Adrenal gland (tissue), 9 donors: ENCODE measurements at regions not wholly inside any gene's neighbourhood (a gene's known extent, or its start where the extent isn't known, plus 50 kb on each side); places are given as distances from the start of the nearest gene placed in this dataset.
A peak's percentile ranks its signal among the peaks of the same experiment; 100 is the strongest.

ENCODE experiments used
- DNase-seq, 7 donors: peaks; one replicate each; pipeline ENCODE4 v3.0.0-alpha.2; 2019 to 2020
- H3K27ac ChIP-seq, 5 donors: fragments of 200-600 bp; sonication (generic) in 4 of 5; 1 replicate in 3 of 5; 2 replicates in 2 of 5; pipeline versions ENCODE4 v1.5.1 to v1.8.0; 2016 to 2020; ENCODE audit warnings: mild to moderate bottlenecking in 1 of 5
- H3K27me3 ChIP-seq: fragments of 200-600 bp; 2 replicates; pipeline ENCODE4 v1.8.0; 2021
- H3K36me3 ChIP-seq, 2 donors: fragments of 200-600 bp; replicated peaks in 1 of 2; 1 replicate in 1 of 2; 2 replicates in 1 of 2; pipeline versions ENCODE4 v1.5.1 to v1.8.0; 2018 to 2022
- H3K4me1 ChIP-seq, 2 donors: fragments of 200-600 bp; replicated peaks in 1 of 2; 1 replicate in 1 of 2; 2 replicates in 1 of 2; pipeline versions ENCODE4 v1.5.1 to v1.8.0; 2018 to 2021
- H3K4me3 ChIP-seq, 4 donors: fragments of 200-600 bp; sonication (generic) in 3 of 4; one replicate each; pipeline ENCODE4 v1.5.1; 2016 to 2018
- H3K9me3 ChIP-seq, 3 donors: fragments of 200-600 bp; sonication (generic) in 1 of 3; replicated peaks in 1 of 3; 1 replicate in 2 of 3; 2 replicates in 1 of 3; pipeline versions ENCODE4 v1.5.1 to v1.8.0; 2016 to 2021
- POLR2A ChIP-seq, 2 donors: fragments of 450-650 bp; IDR thresholded peaks; one replicate each; pipeline ENCODE4 v1.6.1; 2017; ENCODE audit warnings: antibody characterized with exemption in 2 of 2, mild to moderate bottlenecking in 2 of 2, moderate library complexity in 1 of 2
- WGBS, 4 donors: extraction: QIAGEN DNeasy Blood & Tissue Kit in 2 of 4; methylation state at CpG; one replicate each; pipeline versions ENCODE4 v1.1.5 to v1.1.7; 2013 to 2017; 5-methylcytosine and 5-hydroxymethylcytosine counted together
- intact Hi-C, 2 donors: fragments of 100-400 bp; cut with DNase I; formaldehyde crosslinking; loops; one replicate each; pipeline versions ENCODE4 v1.14.1 to v1.15.0; 2022 to 2023
- TF ChIP-seq, protein P1 (sequence below), 6 experiments: fragments of 450-650 bp in 4 of 6; fragments of 200-600 bp in 2 of 6; sonication (generic) in 1 of 6; IDR thresholded peaks; 1 replicate in 5 of 6; 2 replicates in 1 of 6; pipeline versions ENCODE4 v1.5.1 to v1.8.0; 2016 to 2021; ENCODE audit warnings: antibody characterized with exemption in 6 of 6, mild to moderate bottlenecking in 2 of 6, moderate library complexity in 1 of 6
- donor health status: healthy with polysubstance abuse.
- donor health status: Bipolar disorder and iron deficiency.
- donor health status: DM: yes; HTN: yes; CAD: no.
- donor health status: DM: no; HTN: no; CAD: no.
- donor health status: DM: no; HTN: no; CAD: no.

DNA sequence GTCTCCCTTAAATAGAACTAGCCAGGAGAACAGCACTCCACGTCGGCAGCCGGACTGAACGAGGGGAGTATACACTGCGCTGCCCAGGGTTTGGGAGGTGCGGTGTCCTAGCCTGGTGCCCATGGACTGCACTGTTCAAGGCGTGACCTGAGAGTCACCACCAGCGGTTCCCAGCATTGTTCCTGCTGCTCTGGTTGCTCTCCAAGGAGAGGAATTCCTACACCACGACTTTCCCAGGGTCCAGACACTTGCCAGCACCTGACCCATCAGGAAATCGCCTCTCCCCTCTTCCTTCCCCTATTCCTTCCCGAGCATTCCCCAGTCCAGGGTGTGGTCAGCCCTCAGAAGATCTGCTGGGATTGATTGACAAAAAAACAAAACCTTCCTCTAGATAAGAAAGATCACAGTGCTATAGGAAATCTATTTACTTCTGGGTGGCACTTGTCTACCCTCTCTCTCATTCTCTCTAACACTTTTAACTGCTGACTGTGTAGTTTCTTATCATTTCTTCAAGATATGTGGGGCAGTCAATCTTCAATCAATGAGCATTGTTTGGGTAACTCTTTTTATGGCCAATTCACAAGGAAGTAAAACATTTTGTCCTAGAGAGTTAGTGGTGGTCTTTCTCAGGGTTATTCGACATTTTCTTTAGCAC, 297.8 kb upstream of the ACTBL2 start:
- Histone ChIP-seq H3K27me3 (no peaks in the 10 kb centered on the region), H3K4me1 (peaks cover 0 to 14% of the 10 kb centered on the region in 2 donors), H3K36me3 (no peaks in the 10 kb centered on the region), H3K27ac (no peak overlapping the region), H3K4me3 (no peak overlapping the region), H3K9me3 (no peaks in the 10 kb centered on the region)
- 61 to 72% (median 64%) methylated on average over 8 to 12 of the region's 12 CpGs for WGBS, 4 donors
- TF ChIP-seq POLR2A (IDR thresholded peaks at IDR 0.05) = no peak
- TF ChIP-seq, protein P1, sequence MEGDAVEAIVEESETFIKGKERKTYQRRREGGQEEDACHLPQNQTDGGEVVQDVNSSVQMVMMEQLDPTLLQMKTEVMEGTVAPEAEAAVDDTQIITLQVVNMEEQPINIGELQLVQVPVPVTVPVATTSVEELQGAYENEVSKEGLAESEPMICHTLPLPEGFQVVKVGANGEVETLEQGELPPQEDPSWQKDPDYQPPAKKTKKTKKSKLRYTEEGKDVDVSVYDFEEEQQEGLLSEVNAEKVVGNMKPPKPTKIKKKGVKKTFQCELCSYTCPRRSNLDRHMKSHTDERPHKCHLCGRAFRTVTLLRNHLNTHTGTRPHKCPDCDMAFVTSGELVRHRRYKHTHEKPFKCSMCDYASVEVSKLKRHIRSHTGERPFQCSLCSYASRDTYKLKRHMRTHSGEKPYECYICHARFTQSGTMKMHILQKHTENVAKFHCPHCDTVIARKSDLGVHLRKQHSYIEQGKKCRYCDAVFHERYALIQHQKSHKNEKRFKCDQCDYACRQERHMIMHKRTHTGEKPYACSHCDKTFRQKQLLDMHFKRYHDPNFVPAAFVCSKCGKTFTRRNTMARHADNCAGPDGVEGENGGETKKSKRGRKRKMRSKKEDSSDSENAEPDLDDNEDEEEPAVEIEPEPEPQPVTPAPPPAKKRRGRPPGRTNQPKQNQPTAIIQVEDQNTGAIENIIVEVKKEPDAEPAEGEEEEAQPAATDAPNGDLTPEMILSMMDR (IDR thresholded peaks at IDR 0.05) = no peak
- intact Hi-C loops = loop anchor here (2.0 to 10.0 kb wide), 3 partner anchors 276 to 678 kb away; no protein-coding TSS in a partner anchor
- peak in 2 of 7 donors; percentile 34 to 53 for DNase-seq

DNA sequence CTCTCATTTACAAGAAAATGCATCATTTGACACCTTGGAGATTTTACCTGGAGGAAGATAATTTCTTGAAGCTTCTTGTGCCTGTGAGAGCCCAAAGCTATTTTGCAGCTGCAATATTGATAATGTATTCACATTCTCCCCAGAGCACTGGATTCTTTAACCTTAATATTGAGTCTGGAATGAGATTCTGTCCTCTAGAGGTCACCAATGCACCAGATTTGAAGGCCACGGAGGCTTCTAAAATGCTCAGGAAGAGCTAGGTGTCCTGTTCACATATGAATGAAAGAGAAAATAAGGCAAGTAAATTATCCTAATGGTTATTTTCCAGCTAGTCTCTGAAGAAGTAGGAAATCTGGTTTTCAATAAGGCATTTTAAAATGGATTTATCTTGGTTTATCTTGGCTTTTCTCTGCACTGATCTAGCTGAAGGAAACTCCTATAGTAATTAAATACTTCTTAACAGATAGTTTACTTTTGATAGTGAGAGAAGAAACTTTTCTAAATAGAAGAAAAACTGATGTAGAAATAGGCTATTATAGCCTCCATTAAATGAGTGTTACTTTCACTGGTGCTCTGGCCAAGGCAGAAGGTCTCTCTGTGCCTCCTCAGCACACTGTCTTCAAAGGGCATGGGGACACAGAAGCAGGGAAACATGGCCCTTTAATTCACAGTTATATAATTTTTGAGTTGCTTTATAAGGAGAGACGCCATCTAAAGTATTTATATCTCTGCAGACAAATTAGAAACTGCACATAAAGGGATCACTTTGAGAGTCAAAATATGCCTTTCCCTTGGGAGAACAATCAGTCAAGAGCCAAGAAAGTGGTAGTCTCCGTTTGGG, 297.0 kb upstream of the ACTBL2 start:
- intact Hi-C loops = loop anchor here (2.0 to 10.0 kb wide), 5 partner anchors 125 to 679 kb away; no protein-coding TSS in a partner anchor

DNA sequence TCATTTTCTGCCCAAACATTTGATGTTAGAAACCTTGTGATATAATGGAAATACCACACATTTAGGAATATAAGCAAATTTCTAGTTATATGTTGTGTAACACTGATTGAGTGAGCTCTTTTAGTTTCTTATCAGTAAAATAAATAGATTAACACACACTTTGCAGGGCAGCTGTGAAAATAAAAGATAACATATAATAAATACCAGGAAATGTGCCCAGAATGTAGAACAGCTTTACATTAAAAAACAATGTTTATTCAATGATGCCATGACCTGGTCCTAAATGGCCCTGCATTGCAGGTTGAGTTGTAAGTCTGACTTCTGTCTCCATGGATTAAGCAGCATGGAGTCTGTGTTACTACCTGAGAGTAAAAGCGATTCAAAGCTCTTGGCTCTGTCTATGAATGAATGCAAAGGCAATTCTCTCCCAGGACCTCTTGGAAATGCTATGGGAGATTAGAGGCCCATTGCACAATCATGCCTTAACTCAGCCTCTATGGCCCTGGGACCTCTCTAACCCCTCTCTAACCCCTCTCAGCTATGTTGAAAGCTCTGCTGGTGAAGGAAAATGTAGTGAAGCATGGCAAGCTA, 296.0 kb upstream of the ACTBL2 start:
- Histone ChIP-seq H3K9me3 (no peaks in the 10 kb centered on the region), H3K4me3 (no peak overlapping the region), H3K27me3 (no peaks in the 10 kb centered on the region), H3K4me1 (peaks cover 0 to 14% of the 10 kb centered on the region in 2 donors), H3K27ac (no peak overlapping the region), H3K36me3 (no peaks in the 10 kb centered on the region)
- 69 to 93% (median 80%) methylated on average over 1 of the region's 1 CpG for WGBS, 4 donors
- intact Hi-C loops = loop anchor here in 1 of 2 donors (10.0 kb wide), 2 partner anchors 124 to 474 kb away; no protein-coding TSS in a partner anchor
- no peak for DNase-seq
- TF ChIP-seq, protein P1 (IDR thresholded peaks at IDR 0.05) = no peak
- no peak for TF ChIP-seq POLR2A (IDR thresholded peaks at IDR 0.05)

More for the DNA sequence above, 297.0 kb upstream of the ACTBL2 start:
- DNase-seq = peak; percentile 18 to 73 (median 43)
- Histone ChIP-seq H3K27ac (no peak overlapping the region), H3K27me3 (no peaks in the 10 kb centered on the region), H3K36me3 (no peaks in the 10 kb centered on the region), H3K4me1 (peaks cover 0 to 14% of the 10 kb centered on the region in 2 donors), H3K4me3 (no peak overlapping the region), H3K9me3 (no peaks in the 10 kb centered on the region)
- 23 to 36% (median 35%) methylated on average over 3 of the region's 3 CpGs for whole genome bisulfite sequencing, 4 donors
- no peak for TF ChIP-seq POLR2A (IDR thresholded peaks at IDR 0.05)
- TF ChIP-seq, protein P1 (IDR thresholded peaks at IDR 0.05) = peak; percentile 19 to 68 (median 59)

DNA sequence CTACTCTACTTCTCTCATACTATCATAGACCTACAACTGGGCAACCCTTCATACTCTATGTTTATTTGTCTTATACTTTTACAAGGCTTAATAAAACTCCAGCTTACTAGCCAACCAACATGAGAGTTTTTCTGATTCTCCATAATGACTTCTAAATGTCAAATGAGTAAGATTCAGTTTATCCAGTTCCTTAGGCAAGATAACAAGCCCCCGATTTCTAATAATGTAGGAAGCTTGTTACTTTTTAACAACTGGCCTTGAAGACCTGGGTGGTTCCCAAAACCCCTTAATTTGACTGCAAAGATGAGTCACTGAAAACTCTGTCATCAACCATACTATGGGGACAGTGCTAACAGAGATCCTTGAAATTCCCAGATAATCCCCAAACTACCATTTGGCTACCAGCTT, 294.6 kb upstream of the ACTBL2 start:
- TF ChIP-seq, protein P1 (IDR thresholded peaks at IDR 0.05) = no peak
- no peak for TF ChIP-seq POLR2A (IDR thresholded peaks at IDR 0.05)
- DNase-seq = no peak
- 41 to 67% (median 48%) methylated on average over 1 of the region's 1 CpG for WGBS, 4 donors
- no peak overlapping the region for H3K4me3 ChIP-seq
- no peak overlapping the region for H3K27ac ChIP-seq
- no peaks in the 10 kb centered on the region for H3K36me3 ChIP-seq
- H3K4me1 ChIP-seq = peaks cover 0 to 14% of the 10 kb centered on the region in 2 donors
- intact Hi-C loops = loop anchor here in 1 of 2 donors (10.0 kb wide), 2 partner anchors 122 to 472 kb away; no protein-coding TSS in a partner anchor
- H3K27me3 ChIP-seq = no peaks in the 10 kb centered on the region
- H3K9me3 ChIP-seq = no peaks in the 10 kb centered on the region
